T-helper 2 cell treated with Interferon-gamma antibody and Interleukin-4, amounts not matched to agents 5 μg/mL and 100 μg/mL, for 36 hours (primary cell): ENCODE measurements at regions not wholly inside any gene's neighbourhood (a gene's known extent, or its start where the extent isn't known, plus 50 kb on each side); places are given as distances from the start of the nearest gene placed in this dataset.

Experiments used
- DNase-seq: peaks from one replicate; pipeline ENCODE4 v3.0.0; 2021; ENCODE audit warnings: low spot score
- H3K27ac Mint-ChIP-seq: one replicate; pipeline ENCODE4 v1.8.0; 2021; ENCODE audit warnings: mild to moderate bottlenecking, mixed read lengths
- H3K27me3 Mint-ChIP-seq: one replicate; pipeline ENCODE4 v1.8.0; 2021; ENCODE audit warnings: low read depth, mixed read lengths
- H3K36me3 Mint-ChIP-seq: one replicate; pipeline ENCODE4 v1.8.0; 2021; ENCODE audit warnings: low read depth, mixed read lengths
- H3K4me1 Mint-ChIP-seq: one replicate; pipeline ENCODE4 v1.8.0; 2021; ENCODE audit warnings: low read depth, mixed read lengths
- H3K4me3 Mint-ChIP-seq: one replicate; pipeline ENCODE4 v1.8.0; 2022; ENCODE audit warnings: mild to moderate bottlenecking, moderate library complexity, mixed read lengths
- H3K9me3 Mint-ChIP-seq: one replicate; pipeline ENCODE4 v1.8.0; 2021; ENCODE audit warnings: mixed read lengths

DNA sequence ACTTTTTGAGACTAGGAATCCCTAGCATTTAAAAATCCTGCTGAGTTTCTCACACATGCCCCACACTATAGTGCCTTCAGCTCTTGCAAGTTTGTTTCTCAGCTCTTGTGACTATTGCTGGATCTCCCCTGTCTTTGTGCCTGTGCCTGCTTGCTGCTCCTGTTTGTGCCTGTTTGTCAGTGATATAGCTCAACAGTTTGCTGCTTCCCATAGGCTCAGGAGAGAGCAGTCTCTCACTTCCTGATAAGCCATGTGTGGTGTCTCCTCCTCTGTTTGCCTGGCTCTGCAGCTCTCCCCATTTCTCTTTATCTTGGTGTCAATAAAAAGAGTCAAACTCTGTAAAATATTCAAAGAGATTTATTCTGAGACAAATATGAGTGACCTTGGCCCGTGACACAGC lies 259.8 kb upstream of the CLNK start:
- Mint-ChIP-seq H3K9me3 (peaks cover 13% of the 10 kb centered on the region), H3K4me1 (no peaks in the 10 kb centered on the region), H3K4me3 (no peak overlapping the region), H3K27me3 (no peaks in the 10 kb centered on the region), H3K27ac (no peak overlapping the region), H3K36me3 (no peaks in the 10 kb centered on the region)
- DNase-seq, result no peak

- Mint-ChIP-seq H3K36me3 (no peaks in the 10 kb centered on the region), H3K9me3 (peaks cover 17% of the 10 kb centered on the region), H3K27ac (no peak overlapping the region), H3K4me1 (no peaks in the 10 kb centered on the region), H3K4me3 (no peak overlapping the region), H3K27me3 (no peaks in the 10 kb centered on the region)
- no peak for DNase-seq
These were observed 257.6 kb upstream of the CLNK start for GRCh38 chr4:10942156-10942555.

GRCh38 chr4:10929818-10930217 lies 245.2 kb upstream of the CLNK start:
- DNase-seq, result no peak
- Mint-ChIP-seq H3K36me3 (no peaks in the 10 kb centered on the region), H3K4me1 (no peaks in the 10 kb centered on the region), H3K9me3 (no peaks in the 10 kb centered on the region), H3K27ac (no peak overlapping the region), H3K4me3 (no peak overlapping the region), H3K27me3 (no peaks in the 10 kb centered on the region)

DNA sequence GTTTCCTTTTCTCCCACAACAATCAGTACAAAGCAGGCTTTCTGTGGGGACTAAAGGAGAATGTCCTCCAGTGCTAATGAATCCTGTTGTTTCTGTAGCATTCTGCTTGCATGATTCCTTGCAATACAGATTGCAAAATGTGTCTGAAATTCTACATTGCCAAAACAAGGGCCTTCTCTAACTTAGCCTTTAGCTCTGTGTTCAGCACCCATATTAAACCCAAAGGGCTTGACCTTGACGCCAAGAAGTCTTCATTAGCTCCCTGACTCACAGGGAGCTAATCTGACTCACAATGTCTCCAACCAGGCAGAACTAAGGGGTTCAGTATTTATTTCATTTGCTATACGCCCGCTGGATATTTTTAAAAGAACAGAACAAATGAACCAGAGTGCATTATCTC lies 241.4 kb upstream of the CLNK start:
- no peak for DNase-seq
- H3K9me3 Mint-ChIP-seq, result no peaks in the 10 kb centered on the region
- H3K27me3 Mint-ChIP-seq, result no peaks in the 10 kb centered on the region
- H3K4me1 Mint-ChIP-seq, result no peaks in the 10 kb centered on the region
- no peak overlapping the region for H3K4me3 Mint-ChIP-seq
- H3K27ac Mint-ChIP-seq, result no peak overlapping the region
- H3K36me3 Mint-ChIP-seq, result no peaks in the 10 kb centered on the region

DNA sequence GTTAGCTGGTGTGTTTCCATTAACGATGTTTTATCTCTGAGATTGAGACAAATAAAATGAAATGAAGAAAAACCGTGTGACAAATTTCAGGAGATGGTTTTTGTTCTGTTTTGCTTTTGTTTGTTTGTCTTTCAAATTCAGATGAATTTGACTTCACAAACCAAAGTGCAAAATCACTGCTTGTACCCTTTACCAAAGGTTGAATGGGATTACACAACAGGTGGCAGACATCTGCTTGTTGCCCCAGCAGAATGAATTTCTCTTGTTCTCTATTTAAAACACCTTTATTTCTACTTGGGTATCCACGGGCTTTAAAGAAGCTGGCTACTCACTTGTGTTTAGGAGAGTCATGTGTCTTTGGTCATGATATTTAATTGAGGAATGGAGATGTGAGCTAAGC lies 239.7 kb upstream of the CLNK start:
- Mint-ChIP-seq H3K27me3 (no peaks in the 10 kb centered on the region), H3K36me3 (no peaks in the 10 kb centered on the region), H3K9me3 (no peaks in the 10 kb centered on the region), H3K4me3 (no peak overlapping the region), H3K4me1 (no peaks in the 10 kb centered on the region), H3K27ac (no peak overlapping the region)
- no peak for DNase-seq

- Mint-ChIP-seq H3K4me1 (peaks cover 2% of the 10 kb centered on the region), H3K4me3 (no peak overlapping the region), H3K27ac (no peak overlapping the region), H3K9me3 (no peaks in the 10 kb centered on the region), H3K27me3 (no peaks in the 10 kb centered on the region), H3K36me3 (no peaks in the 10 kb centered on the region)
- no peak for DNase-seq
These were observed 233.0 kb upstream of the CLNK start for GRCh38 chr4:10917566-10917965.

DNA sequence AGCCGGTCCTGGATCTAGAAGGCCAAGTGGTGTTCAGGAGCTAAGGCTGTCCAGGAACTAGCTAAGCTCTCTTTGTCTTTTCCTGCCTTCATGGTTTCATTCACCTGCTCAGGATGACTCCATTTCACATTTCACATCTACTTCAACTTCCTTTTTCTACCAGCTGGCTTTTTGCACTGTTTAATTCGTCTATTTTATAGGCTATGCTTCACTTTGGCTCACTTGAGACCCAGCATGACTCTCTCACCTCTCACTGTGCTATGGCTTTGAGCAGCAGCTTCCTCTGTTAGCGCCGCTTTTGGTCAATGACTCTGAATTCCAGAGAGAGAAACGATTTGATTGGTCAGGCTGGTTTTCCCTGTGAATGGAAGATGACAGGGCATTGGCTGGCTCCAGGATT lies 213.5 kb upstream of the CLNK start:
- DNase-seq, result no peak
- no peak overlapping the region for H3K27ac Mint-ChIP-seq
- no peaks in the 10 kb centered on the region for H3K9me3 Mint-ChIP-seq
- no peaks in the 10 kb centered on the region for H3K27me3 Mint-ChIP-seq
- H3K4me3 Mint-ChIP-seq, result no peak overlapping the region
- peaks cover 17% of the 10 kb centered on the region for H3K4me1 Mint-ChIP-seq
- no peaks in the 10 kb centered on the region for H3K36me3 Mint-ChIP-seq

- H3K9me3 Mint-ChIP-seq, result no peaks in the 10 kb centered on the region
- H3K4me1 Mint-ChIP-seq, result peaks cover 17% of the 10 kb centered on the region
- no peak overlapping the region for H3K27ac Mint-ChIP-seq
- no peak overlapping the region for H3K4me3 Mint-ChIP-seq
- peaks cover under 1% of the 10 kb centered on the region for H3K27me3 Mint-ChIP-seq
- H3K36me3 Mint-ChIP-seq, result no peaks in the 10 kb centered on the region
- DNase-seq, result no peak
These were observed 212.5 kb upstream of the CLNK start for GRCh38 chr4:10897076-10897475.

DNA sequence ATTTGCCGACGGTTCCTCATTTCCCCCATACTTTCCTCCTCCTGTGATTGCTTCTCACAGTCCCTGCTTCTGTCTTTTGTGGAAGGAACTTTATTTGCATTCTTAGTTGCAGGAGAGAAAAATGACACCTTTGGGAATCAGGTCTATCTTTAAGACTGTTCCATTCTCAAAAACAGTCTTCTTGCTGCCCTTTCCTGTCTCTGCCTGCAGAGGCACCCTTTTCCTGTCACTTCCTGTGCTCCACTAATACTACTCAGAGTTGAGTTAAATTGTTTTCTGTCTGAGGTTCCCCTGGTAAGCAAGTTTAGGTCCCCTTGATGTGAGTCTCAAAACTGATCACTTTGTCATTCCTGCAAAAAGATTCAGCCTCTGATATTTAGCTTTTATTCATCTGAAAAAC lies 208.8 kb upstream of the CLNK start:
- Mint-ChIP-seq H3K4me1 (peaks cover 17% of the 10 kb centered on the region), H3K9me3 (no peaks in the 10 kb centered on the region), H3K27ac (no peak overlapping the region), H3K27me3 (peaks cover 2% of the 10 kb centered on the region), H3K36me3 (no peaks in the 10 kb centered on the region), H3K4me3 (no peak overlapping the region)
- DNase-seq, result no peak

GRCh38 chr4:10891866-10892265 lies 207.3 kb upstream of the CLNK start:
- Mint-ChIP-seq H3K9me3 (no peaks in the 10 kb centered on the region), H3K27ac (no peak overlapping the region), H3K4me3 (no peak overlapping the region)

DNA sequence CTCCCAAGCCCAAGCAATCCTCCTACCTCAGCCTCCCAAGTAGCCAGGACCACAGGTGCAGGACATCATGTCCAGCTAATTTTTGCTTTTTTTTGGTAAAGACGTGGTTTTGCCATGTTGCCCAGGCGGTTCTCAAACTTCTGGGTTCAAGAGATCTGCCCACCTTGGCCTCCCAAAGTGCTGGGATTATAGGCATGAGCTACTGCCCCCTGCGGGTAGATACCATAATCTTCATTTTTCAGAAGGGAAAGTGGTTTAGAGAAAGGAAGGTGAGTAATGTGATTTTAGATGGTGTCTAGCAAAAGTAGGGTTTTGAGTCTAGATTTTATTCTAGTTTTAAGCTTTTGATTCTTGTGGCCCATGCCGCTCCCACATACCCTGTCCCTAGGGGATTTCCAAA lies 205.3 kb upstream of the CLNK start:
- no peak overlapping the region for H3K4me3 Mint-ChIP-seq

More at GRCh38 chr4:10891866-10892265, 207.3 kb upstream of the CLNK start:
- DNase-seq, result no peak
- Mint-ChIP-seq H3K27me3 (peaks cover 2% of the 10 kb centered on the region), H3K4me1 (peaks cover 17% of the 10 kb centered on the region), H3K36me3 (no peaks in the 10 kb centered on the region)

GRCh38 chr4:10879411-10880110 lies 195.0 kb upstream of the CLNK start:
- no peaks in the 10 kb centered on the region for H3K9me3 Mint-ChIP-seq
- H3K27ac Mint-ChIP-seq, result no peak overlapping the region
- no peak for DNase-seq
- no peak overlapping the region for H3K4me3 Mint-ChIP-seq
- H3K27me3 Mint-ChIP-seq, result peaks cover 2% of the 10 kb centered on the region
- no peaks in the 10 kb centered on the region for H3K4me1 Mint-ChIP-seq
- H3K36me3 Mint-ChIP-seq, result no peaks in the 10 kb centered on the region

More for the DNA sequence above, 205.3 kb upstream of the CLNK start:
- Mint-ChIP-seq H3K36me3 (no peaks in the 10 kb centered on the region), H3K27me3 (peaks cover 2% of the 10 kb centered on the region), H3K27ac (no peak overlapping the region), H3K4me1 (peaks cover 10% of the 10 kb centered on the region), H3K9me3 (no peaks in the 10 kb centered on the region)
- no peak for DNase-seq

- Mint-ChIP-seq H3K27ac (no peak overlapping the region), H3K36me3 (no peaks in the 10 kb centered on the region), H3K4me3 (no peak overlapping the region), H3K4me1 (no peaks in the 10 kb centered on the region), H3K9me3 (no peaks in the 10 kb centered on the region), H3K27me3 (peaks cover 2% of the 10 kb centered on the region)
- DNase-seq, result no peak
These were observed 194.3 kb upstream of the CLNK start for GRCh38 chr4:10878861-10879260.

GRCh38 chr4:10877076-10877475 lies 192.5 kb upstream of the CLNK start:
- Mint-ChIP-seq H3K27me3 (no peaks in the 10 kb centered on the region), H3K4me1 (no peaks in the 10 kb centered on the region), H3K27ac (no peak overlapping the region), H3K9me3 (no peaks in the 10 kb centered on the region), H3K36me3 (no peaks in the 10 kb centered on the region), H3K4me3 (no peak overlapping the region)
- DNase-seq, result no peak

DNA sequence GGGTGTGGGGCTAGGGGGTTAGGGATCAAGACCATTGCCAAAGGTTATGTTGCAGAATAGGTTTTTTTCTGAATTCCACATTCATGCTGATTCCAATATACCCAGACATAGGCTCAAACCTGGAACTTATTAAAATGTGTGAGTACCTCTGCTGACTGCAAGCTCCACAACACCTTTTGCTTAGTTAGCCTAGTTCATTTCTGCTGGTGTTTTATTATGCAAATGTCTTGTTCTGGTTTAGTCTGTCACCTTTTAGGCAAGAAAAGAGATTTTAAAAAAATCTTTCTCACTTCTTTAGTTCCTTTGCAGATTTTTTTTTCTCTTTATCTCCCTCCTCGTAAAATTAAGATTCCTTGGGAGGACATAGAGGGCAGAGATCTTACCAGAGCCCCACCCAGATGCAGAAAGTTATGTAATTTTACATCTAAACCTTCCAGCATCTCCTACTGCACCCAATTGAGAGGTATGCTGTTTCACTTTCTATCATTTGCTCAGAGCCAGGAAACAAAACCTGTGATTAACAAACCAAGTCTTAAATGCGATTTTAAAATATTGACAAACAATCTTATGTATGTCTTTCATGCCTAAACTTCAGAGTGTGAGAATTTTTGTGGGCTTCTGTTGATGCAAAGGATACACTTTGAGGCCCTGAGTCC lies 190.7 kb upstream of the CLNK start:
- H3K9me3 Mint-ChIP-seq, result no peaks in the 10 kb centered on the region
- H3K4me3 Mint-ChIP-seq, result no peak overlapping the region
- H3K36me3 Mint-ChIP-seq, result no peaks in the 10 kb centered on the region
- no peaks in the 10 kb centered on the region for H3K27me3 Mint-ChIP-seq
- DNase-seq, result no peak
- no peaks in the 10 kb centered on the region for H3K4me1 Mint-ChIP-seq
- H3K27ac Mint-ChIP-seq, result no peak overlapping the region
